HG03354 (cell line): ENCODE measurements at regions not wholly inside any gene's neighbourhood (a gene's known extent, or its start where the extent isn't known, plus 50 kb on each side); places are given as distances from the start of the nearest gene placed in this dataset.
"Not testable (repeated sequence)": the region's sequence is repeated elsewhere in the genome, so short reads cannot be mapped to it uniquely, and the experiment has no call there.

ENCODE experiments used
- ATAC-seq: cut with Tn5 transposase; IDR thresholded peaks from one replicate; pipeline ENCODE4 v1.9.1; 2021; ENCODE audit warnings: mild to moderate bottlenecking; ENCODE audit not compliant: unreplicated experiment, poor library complexity, severe bottlenecking

DNA sequence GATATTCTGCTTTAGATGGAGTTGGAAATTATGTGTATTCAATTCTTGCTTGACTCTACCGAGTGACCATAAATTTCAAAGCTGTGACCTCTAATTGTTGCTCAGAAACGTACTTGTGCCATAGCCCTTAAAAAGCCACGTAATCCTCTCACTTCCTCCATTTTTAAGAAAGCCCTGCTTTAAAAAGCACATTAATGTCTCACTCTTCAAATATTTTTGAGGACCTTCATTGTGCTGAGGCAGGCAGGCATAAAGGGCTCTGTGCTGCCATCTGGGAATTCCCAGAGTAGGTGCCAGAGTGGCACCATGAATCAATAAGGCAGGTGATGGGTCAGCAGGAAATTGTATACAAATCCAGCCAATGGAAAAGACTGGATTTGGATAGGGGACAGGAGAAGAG is 97.7 kb upstream of the FAM204A start:
- no peak for ATAC-seq

DNA sequence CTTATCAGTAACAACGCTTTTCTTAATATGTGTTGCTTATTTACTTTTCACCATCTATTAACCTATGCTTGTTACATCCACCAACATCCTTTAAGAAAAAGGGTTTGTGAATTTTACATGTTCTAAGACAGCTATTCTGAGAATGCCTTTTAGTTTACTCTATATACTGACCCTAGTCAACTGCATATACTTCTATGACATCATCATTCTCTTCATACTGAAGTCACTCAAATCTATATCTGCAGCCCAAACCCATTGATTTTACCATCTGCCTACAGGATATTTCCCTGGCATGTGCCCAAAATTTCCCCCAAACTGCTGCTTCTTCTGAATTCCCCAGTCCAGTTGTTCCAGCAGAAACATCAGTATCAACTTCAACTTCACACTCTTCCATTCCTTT is 94.6 kb upstream of the FAM204A start:
- no peak for ATAC-seq

DNA sequence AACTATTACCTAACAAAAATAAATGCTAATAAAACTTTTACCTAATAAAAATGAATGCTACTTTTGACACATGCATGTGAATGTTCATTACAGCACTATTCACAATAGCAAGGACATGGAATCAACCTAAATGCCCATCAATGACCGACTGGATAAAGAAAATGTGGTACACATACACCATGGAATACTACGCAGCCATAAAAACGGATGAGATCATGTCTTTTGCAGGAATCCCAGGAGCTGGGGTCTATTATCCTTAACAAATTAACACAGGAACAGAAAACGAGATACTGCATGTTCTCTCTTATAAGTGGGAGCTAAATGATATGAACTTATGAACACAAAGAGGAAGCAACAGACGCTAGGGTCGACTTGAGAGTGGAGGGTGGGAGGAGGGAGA is 88.1 kb upstream of the FAM204A start:
- ATAC-seq: no peak

DNA sequence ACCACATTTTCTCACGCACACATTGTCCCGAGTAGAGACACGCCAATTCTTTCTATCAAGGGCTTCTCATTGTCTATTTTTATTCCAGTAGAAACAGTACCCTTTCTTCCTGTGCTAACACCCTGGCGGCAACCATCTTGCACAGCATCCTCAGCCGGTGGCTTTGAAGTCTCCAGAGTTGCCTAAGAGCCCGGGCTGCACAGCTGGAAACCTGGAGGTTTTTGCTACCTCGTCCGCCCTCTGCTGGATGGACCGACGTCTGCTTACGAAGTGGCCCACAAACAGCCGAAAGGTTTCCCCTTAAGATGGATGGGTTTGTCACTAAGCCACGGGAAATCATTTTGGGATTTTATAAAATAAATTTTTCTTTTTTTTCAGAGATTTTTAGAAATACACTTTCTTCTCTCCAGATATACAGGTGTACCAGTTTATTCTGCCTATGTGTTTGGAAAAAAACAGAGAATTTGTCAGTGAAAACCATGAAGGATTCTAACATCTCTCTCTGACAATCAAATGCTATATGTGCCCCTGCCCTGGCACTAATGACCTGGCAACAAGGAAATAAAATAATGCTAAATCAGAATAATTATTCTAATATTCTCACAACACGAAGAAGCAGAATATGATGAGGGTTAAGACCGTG is 81.8 kb upstream of the FAM204A start:
- ATAC-seq: peak; percentile 91

DNA sequence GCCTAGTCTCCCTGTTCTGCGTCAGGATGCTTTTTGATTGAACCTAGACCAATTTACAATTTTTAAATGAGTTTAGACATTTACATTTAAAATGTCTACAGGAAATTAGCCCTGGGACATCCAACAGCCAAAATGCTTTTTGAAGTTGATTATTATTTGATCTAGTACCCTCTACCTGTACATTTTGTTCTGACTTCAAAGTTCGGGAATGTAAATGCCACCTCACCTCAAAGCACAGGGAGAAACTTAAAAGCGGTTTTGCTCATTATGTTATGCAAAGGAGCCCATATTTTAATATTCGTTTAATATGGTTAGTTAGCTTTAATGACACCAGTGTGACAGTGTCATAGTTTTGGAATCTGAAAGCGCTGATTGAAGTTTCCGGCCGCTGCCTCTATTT is 80.1 kb upstream of the FAM204A start:
- ATAC-seq: no peak

DNA sequence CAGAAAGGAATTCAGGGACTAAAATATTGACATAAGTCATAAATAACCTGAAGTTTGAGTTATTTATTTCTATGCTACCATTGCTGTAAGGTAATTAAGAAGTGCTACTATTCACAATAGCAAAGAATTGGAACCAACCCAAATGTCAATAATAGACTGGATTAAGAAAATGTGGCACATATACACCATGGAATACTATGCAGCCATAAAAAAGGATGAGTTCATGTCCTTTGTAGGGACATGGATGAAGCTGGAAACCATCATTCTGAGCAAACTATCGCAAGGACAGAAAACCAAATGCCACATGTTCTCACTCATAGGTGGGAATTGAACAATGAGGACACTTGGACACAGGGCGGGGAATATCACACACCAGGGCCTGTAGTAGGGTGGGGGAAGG is 77.9 kb upstream of the FAM204A start:
- ATAC-seq: not testable (repeated sequence)

DNA sequence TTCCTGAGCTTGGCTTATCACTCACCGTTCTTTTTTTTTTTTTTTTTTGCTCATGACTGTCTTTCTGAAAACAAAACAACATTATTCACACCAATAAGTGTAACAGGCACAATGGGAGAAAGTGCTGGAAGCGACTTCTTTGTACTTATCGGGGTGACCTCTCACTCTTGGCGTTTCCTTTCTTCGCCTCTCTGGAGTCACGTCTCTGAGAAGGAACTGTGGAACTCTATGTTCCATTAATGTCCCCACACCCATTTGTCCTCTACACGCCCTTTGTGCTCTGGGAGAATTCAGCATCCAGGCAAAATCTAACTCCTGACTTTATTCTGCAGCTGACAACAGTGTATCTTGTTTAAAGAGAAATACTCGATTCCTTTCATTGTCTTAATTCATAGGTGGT is 70.8 kb upstream of the FAM204A start:
- no peak for ATAC-seq

DNA sequence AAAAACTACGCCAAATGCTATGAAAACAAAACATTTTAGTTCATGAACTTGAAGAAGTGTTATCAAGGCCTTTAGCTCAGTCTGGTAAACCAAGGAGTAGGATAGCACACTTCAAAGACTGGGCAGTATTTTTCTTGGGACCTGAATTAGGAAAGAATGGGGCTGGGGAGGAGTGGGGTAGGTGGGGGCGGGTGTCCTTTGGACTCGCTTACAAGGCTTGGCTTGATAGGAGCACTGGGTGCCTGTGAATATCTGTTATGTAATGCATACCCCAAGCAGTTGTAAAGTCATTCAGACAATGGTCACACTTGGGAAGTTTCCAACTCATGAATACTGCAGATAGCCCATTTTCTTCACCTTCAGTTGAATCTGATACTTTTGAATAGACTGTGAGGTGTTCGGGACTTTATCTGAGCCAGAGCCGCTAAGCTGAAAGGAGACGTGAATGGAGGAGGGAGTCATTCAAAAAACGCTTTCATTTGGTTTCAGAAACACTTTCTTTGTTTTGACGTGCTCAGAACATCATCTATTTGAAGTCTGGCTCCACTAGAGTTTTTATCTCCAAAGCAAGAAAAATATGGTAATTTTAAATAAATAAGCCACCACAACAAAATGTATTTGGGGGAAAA is 70.1 kb upstream of the FAM204A start:
- no peak for ATAC-seq

DNA sequence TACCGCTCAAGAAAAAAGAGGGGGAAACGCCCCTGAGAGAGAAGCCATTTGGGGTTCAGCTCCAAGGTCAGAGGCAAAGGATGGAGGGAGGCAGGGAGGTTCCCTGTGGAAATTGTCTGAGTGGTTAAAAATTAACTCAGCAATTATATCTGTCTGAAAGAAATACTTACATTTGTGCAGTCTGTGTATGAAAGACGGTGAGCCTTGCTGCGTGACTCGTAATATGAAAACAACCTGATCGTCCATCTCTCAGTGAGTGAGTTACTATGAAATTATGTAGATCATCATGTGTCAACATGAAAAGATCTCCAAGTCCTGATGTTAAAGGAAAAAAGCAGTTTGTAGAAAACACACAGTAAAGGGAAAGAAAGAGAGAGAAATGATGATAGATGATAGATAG is 67.2 kb upstream of the FAM204A start:
- no peak for ATAC-seq

DNA sequence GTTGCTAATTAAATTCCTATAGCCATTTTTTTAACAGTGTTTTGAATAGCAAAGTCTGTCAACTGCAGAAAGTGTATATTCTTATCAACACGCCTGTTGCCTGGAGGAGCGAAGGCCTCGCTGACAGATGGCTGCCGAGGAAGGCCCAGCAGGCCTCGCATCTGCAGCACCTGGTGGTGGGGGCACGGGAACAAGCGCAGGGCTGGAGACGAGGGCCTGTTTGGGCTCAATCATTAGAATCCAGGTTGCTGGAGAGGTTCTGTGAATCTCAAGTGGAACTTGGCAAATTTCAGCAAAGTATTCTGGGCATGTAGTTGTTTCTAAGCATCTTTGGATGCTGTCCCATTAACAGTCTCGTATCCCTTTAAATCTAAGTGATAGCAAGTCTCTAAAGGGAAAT is 66.1 kb upstream of the FAM204A start:
- ATAC-seq: no peak

DNA sequence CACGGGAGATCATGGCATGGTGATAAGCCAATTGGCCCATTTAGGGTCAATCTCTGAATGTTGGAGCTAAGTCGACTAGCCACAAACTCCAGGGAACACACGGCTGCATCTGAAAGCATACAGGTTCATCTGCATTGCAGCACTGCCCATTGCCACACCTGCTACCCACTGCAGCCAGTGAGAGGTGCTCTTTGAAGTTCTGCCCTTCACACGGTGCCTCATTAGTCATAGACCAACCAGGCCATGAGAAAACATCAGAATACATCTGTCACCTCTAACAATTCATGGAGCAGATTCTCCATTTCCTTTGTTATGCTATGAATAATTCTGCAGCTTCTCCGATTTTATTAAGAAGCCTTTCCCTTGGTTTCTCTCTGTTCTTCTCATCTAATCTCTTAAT is 65.7 kb upstream of the FAM204A start:
- no peak for ATAC-seq

DNA sequence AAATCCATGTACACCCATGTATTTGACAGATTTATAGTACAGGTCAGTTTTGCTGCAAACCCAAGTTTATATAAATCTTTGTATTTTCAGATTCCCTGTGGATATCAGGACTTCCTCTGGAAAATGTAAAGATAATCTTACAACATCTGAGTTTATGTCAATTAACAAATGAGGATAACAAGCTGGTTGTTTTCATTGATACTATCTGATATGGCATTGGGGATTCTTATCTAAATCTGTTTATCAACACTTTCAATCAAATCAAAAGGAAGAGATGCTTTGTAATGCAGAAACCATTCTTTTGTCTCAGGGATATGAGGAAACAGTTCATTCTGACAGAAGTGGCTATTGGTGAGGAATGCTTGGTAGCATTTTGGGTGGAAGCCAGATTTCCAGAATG is 64.9 kb upstream of the FAM204A start:
- no peak for ATAC-seq

DNA sequence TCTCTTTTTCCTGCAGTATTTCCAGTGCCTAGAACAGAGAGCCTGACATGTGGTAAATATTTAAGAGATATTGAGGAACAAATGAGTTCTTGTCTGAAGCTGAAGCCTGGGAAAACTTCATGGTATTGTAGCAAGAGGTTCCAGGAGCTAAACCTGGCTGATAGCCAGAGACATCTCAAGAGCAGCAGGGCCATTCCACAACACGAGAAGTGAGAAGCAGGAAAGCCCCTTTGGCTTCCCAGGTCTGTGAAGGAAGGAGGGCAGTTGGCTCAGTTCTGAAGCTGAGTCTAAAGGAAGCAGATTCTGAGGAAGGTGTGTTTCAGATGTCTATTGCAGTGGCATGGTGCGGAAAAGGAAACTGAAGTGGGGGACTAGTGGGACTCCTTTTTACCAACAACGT is 63.8 kb upstream of the FAM204A start:
- no peak for ATAC-seq

DNA sequence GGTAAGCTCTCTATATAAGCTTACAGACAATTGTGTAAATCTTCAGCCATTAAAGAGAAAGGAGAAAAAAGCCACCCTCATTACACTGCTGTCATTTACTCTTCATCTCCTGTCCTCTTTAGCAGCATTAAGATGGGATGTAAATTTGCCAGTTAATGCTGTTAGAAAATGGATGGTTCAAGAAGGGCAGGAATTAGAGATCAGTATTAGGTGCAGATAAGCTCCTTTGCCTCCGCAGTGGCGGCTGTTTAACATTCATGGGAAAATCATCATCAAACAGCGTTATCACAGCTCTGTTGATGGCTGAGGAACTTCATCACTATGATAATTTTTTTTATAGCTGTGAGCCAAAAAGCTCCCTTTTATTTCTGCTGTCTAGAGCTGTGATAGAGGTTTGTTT is 61.8 kb upstream of the FAM204A start:
- no peak for ATAC-seq

DNA sequence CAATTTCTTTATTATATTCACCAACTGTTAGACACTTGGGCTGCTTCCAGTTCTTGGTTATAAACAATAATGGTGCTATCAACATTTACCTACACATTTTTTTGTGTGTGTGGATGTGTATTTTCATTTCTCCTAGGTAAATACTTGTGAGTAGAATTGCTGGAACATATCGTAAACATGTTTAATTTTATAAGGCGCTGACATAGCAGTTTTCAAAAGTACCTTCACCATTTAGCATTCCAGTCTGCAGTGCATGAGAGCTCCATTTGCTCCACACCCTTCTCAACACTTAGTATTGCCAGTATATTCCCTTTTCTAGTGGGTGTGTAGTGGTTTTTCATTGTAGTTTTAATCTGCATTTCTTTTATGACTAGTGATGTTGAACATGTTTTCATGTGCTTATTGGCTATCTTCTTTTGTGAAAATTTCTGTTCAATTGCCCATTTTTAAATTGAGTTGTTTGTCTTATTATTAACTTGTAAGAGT is 59.6 kb upstream of the FAM204A start:
- no peak for ATAC-seq

DNA sequence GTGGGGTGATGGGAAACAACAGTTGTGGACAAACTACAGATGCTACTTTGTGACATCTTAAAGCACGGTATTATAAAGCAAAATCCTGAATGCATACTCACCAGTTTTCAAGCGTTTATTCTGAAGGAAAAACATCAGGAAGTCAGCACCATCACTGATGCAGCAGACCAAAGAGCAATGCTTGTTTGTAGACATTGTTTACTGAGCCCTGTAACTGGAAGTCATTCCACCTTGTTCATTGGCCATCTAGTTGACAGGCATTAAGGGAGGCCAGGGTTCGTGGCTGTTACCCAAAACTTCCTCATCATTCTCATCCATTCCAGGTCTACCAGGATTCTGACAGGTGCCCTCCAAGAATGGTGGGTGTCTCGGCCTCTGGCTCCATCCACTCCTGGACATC is 55.3 kb upstream of the FAM204A start:
- no peak for ATAC-seq

DNA sequence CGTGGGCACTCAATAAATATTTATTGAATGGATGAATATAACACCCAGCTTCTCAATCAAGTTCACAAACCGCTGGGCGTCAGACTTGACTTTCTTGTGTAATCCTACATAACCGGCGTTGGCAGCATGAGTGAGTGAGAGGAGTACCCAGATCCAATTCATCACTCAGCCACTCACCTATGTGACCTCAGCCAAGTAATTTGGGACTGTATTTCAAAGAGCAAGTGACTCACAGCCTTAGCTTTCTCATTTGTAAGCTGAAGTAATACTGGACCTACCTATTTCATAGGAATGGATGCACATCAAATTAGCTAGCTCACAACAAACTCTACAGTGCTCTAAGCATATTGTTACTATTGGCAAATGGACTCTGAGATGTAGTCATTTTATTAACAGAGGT is 53.8 kb upstream of the FAM204A start:
- ATAC-seq: no peak

DNA sequence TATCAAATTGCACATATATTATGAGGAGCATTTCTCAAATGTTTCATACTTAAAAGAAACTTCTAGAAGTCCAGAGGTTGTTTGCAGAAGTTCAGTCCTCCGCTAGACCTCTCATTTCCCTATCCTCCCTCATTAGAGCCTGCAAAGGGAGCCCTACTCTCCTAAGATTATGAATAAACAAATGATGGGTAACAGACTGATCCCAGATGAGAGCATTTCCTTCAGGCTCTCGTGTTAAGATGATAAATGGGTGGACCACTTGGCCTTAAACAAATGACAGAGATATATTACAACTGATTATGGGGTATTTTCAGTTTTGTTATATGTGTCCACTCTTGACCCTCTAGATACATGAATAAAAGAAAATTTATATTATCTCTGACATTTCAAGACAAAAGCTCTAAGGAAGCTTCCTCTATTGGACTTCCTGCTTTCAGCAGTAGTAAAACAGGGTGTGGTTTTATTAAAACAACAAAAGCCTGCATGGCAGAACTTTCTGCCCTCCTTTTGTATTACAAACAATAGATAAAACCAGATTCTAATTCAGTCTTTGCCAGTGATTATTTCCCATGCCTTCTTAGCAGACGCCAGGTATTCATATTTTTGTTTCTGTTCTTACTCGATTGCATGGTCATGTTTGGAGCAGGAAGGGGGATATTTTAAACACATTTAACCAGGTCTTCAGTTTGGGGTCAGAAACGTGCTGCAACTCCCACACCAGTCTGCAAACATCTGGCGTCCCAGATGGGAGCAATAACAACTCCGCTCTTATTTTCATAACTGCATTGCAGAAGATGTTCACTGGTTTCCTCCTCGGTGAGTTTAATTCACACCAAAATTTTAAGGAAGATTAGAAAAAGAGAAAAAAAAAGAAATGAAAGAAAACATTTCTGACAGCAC is 52.4 kb upstream of the FAM204A start:
- no peak for ATAC-seq

DNA sequence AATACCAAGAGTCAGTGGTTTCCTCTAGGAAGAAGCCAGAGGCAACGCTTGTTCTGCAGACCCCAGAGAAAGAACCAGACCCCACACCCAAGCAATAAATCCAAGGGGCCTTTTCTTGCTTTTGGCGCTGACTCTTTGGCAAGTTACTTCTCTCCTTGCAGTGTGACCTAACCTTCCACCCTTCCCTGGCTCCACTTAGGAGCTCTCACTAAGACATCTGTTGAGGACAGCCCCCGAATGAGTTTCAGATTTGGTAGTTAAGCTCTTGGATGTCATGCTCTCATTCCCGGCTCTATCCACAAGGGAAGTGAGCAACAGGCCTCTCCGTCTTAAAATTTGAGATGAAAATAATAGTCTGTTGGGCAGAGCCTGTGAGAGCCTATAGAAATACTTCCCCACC is 50.6 kb upstream of the FAM204A start:
- ATAC-seq: no peak
